K562 (cell line): ENCODE measurements at regions not wholly inside any gene's neighbourhood (a gene's known extent, or its start where the extent isn't known, plus 50 kb on each side); places are given as distances from the start of the nearest gene placed in this dataset.
A peak's percentile ranks its signal among the peaks of the same experiment; 100 is the strongest.

Experiments used
- ATAC-seq: fragments of 200-7000 bp; cut with Tn5 transposase; 3 replicates; pipeline ENCODE4 v1.9.1; 2020; ENCODE audit warnings: moderate library complexity
- BruUV-seq: library from RNA; stranded (reverse); fragments of 400-500 nt; replicated peaks from 2 replicates; lab custom pipeline; 2021; lab: Mats Ljungman, UMichigan
- CTCF ChIA-PET: fragments of 300-600 bp; formaldehyde crosslinking; extraction: SDS; loops from one replicate; lab custom pipeline; 2021; ENCODE audit warnings: low intra/inter-chr PET ratio; lab: Yijun Ruan, JAX
- POLR2A ChIA-PET: fragments of 300-600, 350-650 bp; sonication (Branson Sonifier 250); formaldehyde crosslinking; extraction: SDS; loops from one replicate; lab custom pipeline; 2021; ENCODE audit warnings: antibody characterized with exemption, inconsistent platforms; lab: Yijun Ruan, JAX
- DNase-seq, 4 experiments: peaks; one replicate each; pipeline versions ENCODE4 v3.0.0 to v3.0.0-alpha.2; 2011 to 2018; ENCODE audit warnings: low spot score in 3 of 4, mixed read lengths in 3 of 4; ENCODE audit errors: extremely low read depth in 1 of 4
- FAIRE-seq: peaks from 2 replicates; lab custom pipeline; 2011; peaks lifted over from hg19 to GRCh38; lab: Jason Lieb, UNC
- H2AFZ ChIP-seq: 2 replicates; pipeline ENCODE4 v1.6.0; 2011; ENCODE audit warnings: low read depth, low read length, control low read depth, inconsistent platforms
- H3K27ac ChIP-seq: fragments of 200-600 bp; 3 replicates; pipeline ENCODE4 v1.8.0; 2011; ENCODE audit warnings: low read depth, mild to moderate bottlenecking, control low read depth, inconsistent platforms, low read length, moderate library complexity, mixed read lengths; ENCODE audit errors: extremely low read depth
- H3K27me3 ChIP-seq, 2 experiments: fragments of 300-600 bp in 1 of 2; 2 replicates in 1 of 2; 3 replicates in 1 of 2; pipeline versions ENCODE4 v1.6.0 to v1.8.0; 2011; ENCODE audit warnings: inconsistent platforms in 2 of 2, low read length in 2 of 2, mild to moderate bottlenecking in 1 of 2, mixed read lengths in 1 of 2, moderate library complexity in 1 of 2; ENCODE audit not compliant: control insufficient read depth in 2 of 2, insufficient read depth in 2 of 2
- H3K36me3 ChIP-seq: fragments of 300-600 bp; 3 replicates; pipeline ENCODE4 v1.8.0; 2011; ENCODE audit warnings: mild to moderate bottlenecking, low read length, inconsistent platforms; ENCODE audit not compliant: control insufficient read depth, insufficient read depth
- H3K4me1 ChIP-seq, 2 experiments: fragments of 200-600 bp in 1 of 2; replicated peaks in 1 of 2; 2 replicates in 1 of 2; 3 replicates in 1 of 2; pipeline versions ENCODE4 v1.5.1 to v1.8.0; 2011; ENCODE audit warnings: inconsistent platforms in 2 of 2, low read length in 2 of 2, mild to moderate bottlenecking in 1 of 2, mixed read lengths in 1 of 2, moderate library complexity in 1 of 2; ENCODE audit not compliant: control insufficient read depth in 2 of 2, insufficient read depth in 2 of 2
- H3K4me2 ChIP-seq: 2 replicates; pipeline ENCODE4 v1.6.1; 2011; ENCODE audit warnings: low read length, control low read depth, inconsistent platforms, mixed read lengths; ENCODE audit not compliant: insufficient read depth
- H3K4me3 ChIP-seq: fragments of 200-600 bp; sonication (generic), shearing (Covaris generic); 2 replicates; pipeline ENCODE4 v1.5.1; 2016; ENCODE audit warnings: control low read depth, inconsistent platforms
- H3K79me2 ChIP-seq: fragments of 200-600 bp; 3 replicates; pipeline ENCODE4 v1.8.0; 2011; ENCODE audit warnings: low read length, inconsistent platforms; ENCODE audit not compliant: control insufficient read depth, insufficient read depth
- H3K9ac ChIP-seq, 2 experiments: 2 replicates each; pipeline versions ENCODE4 v1.6.0 to v1.6.1; 2011; ENCODE audit warnings: low read depth in 2 of 2, low read length in 2 of 2, control low read depth in 1 of 2, inconsistent platforms in 1 of 2, mild to moderate bottlenecking in 1 of 2, mixed read lengths in 1 of 2; ENCODE audit not compliant: insufficient read depth in 1 of 2
- H3K9me1 ChIP-seq: one replicate; pipeline ENCODE4 v1.6.0; 2011; ENCODE audit warnings: inconsistent platforms, mild to moderate bottlenecking, low read length, moderate library complexity; ENCODE audit not compliant: control insufficient read depth, insufficient read depth
- H3K9me3 ChIP-seq: replicated peaks from 2 replicates; pipeline ENCODE4 v1.5.1; 2011; ENCODE audit warnings: low read depth, low read length, inconsistent platforms; ENCODE audit not compliant: control insufficient read depth, insufficient read depth
- H4K20me1 ChIP-seq: replicated peaks from 2 replicates; pipeline ENCODE4 v1.6.1; 2011; ENCODE audit warnings: low read length, inconsistent platforms, mixed read lengths; ENCODE audit not compliant: control insufficient read depth, insufficient read depth
- ATF1 ChIP-seq, 2 experiments: fragments of 450-650 bp in 1 of 2; IDR thresholded peaks; 2 replicates each; pipeline ENCODE4 v1.6.1; 2016; ENCODE audit warnings: missing compliant biosample characterization in 1 of 2, missing genetic modification characterization in 1 of 2
- CBX3 ChIP-seq, 2 experiments: IDR thresholded peaks; 1 replicate in 1 of 2; 2 replicates in 1 of 2; pipeline ENCODE4 v1.6.1; 2012; ENCODE audit warnings: inconsistent platforms in 2 of 2, low read length in 2 of 2, borderline replicate concordance in 1 of 2, control low read depth in 1 of 2
- COPS2 ChIP-seq: fragments of 450-650 bp; conservative IDR thresholded peaks from 2 replicates; pipeline ENCODE4 v1.6.1; 2016; ENCODE audit warnings: mild to moderate bottlenecking, moderate library complexity
- DDX20 ChIP-seq: fragments of 450-650 bp; IDR thresholded peaks from 2 replicates; pipeline ENCODE4 v1.6.1; 2016; ENCODE audit warnings: missing genetic modification characterization, low read depth, mild to moderate bottlenecking, missing compliant biosample characterization, moderate library complexity
- ERF ChIP-seq: fragments of 450-650 bp; formaldehyde crosslinking; IDR thresholded peaks from 2 replicates; pipeline ENCODE4 v1.4.0; 2020; ENCODE audit warnings: mild to moderate bottlenecking, mixed read lengths
- FUS ChIP-seq: fragments of 200-400 bp; formaldehyde crosslinking; optimal IDR thresholded peaks from 2 replicates; pipeline ENCODE3; 2017; ENCODE audit warnings: low read depth, low read length
- GABPB1 ChIP-seq: sonication (generic); formaldehyde crosslinking; IDR thresholded peaks from 2 replicates; pipeline ENCODE4 v1.8.0; 2022; ENCODE audit warnings: mild to moderate bottlenecking, missing genetic modification reagents
- GTF2E2 ChIP-seq: fragments of 200-800 bp; sonication (Bioruptor generic); IDR thresholded peaks from 2 replicates; pipeline ENCODE4 v1.6.1; 2016; ENCODE audit warnings: missing genetic modification characterization, missing compliant biosample characterization
- HDAC1 ChIP-seq, 2 experiments: fragments of 450-650 bp; IDR thresholded peaks; 2 replicates each; pipeline ENCODE4 v1.6.1; 2016 to 2017; ENCODE audit warnings: inconsistent platforms in 1 of 2, mild to moderate bottlenecking in 1 of 2, moderate library complexity in 1 of 2
- HDAC2 ChIP-seq: fragments of 450-650 bp; IDR thresholded peaks from 2 replicates; pipeline ENCODE4 v1.6.1; 2016; ENCODE audit warnings: mild to moderate bottlenecking
- HDAC8 ChIP-seq: fragments of 450-650 bp; IDR thresholded peaks from 2 replicates; pipeline ENCODE4 v1.6.1; 2016; ENCODE audit warnings: mild to moderate bottlenecking, missing genetic modification characterization, moderate library complexity, missing compliant biosample characterization
- MTA2 ChIP-seq: fragments of 450-650 bp; IDR thresholded peaks from 2 replicates; pipeline ENCODE4 v1.6.1; 2016; ENCODE audit warnings: low read depth
- NCOA2 ChIP-seq, 2 experiments: fragments of 450-650 bp; IDR thresholded peaks; 2 replicates each; pipeline ENCODE4 v1.6.1; 2018; ENCODE audit warnings: mild to moderate bottlenecking in 2 of 2, moderate library complexity in 1 of 2; ENCODE audit not compliant: partially characterized antibody in 2 of 2
- PCBP2 ChIP-seq: fragments of 200-400 bp; formaldehyde crosslinking; IDR thresholded peaks from 2 replicates; pipeline ENCODE4 v1.6.1; 2018; ENCODE audit warnings: low read length, low read depth, mild to moderate bottlenecking, moderate library complexity; ENCODE audit not compliant: poor library complexity, severe bottlenecking
- POLR2H ChIP-seq: IDR thresholded peaks from 2 replicates; pipeline ENCODE4 v1.6.1; 2016; ENCODE audit warnings: missing genetic modification characterization, low read depth, mild to moderate bottlenecking, control low read depth, missing compliant biosample characterization, moderate library complexity
- POU5F1 ChIP-seq: fragments of 150-350 bp; IDR thresholded peaks from 2 replicates; pipeline ENCODE4 v1.6.1; 2014; ENCODE audit warnings: borderline replicate concordance, low read length, low read depth, mild to moderate bottlenecking; ENCODE audit not compliant: partially characterized antibody
- PTBP1 ChIP-seq: fragments of 200-400 bp; formaldehyde crosslinking; IDR thresholded peaks from 2 replicates; pipeline ENCODE4 v1.6.1; 2017; ENCODE audit warnings: low read depth, low read length
- ZSCAN32 ChIP-seq: fragments of 450-650 bp; formaldehyde crosslinking; IDR thresholded peaks from 2 replicates; pipeline ENCODE4 v1.4.0; 2020; ENCODE audit warnings: mild to moderate bottlenecking, moderate library complexity
- WGBS: fragments of 100-300 bp; shearing (Covaris generic); methylation state at CpG from one replicate; pipeline ENCODE4 v1.1.6; 2016; ENCODE audit warnings: low coverage, mixed read lengths; ENCODE audit not compliant: insufficient coverage; ENCODE audit errors: missing lambda C conversion rate; 5-methylcytosine and 5-hydroxymethylcytosine counted together
- in situ Hi-C: fragments of 300-500 bp; cut with MboI; formaldehyde crosslinking; loops from 4 replicates; pipeline ENCODE4 v1.15.0; 2018; ENCODE audit warnings: inconsistent platforms, mixed read lengths
- intact Hi-C: fragments of 100-400 bp; cut with micrococcal nuclease; formaldehyde crosslinking; loops from 2 replicates; pipeline ENCODE4 v1.14.2; 2022
- TF ChIP-seq, protein P1 (sequence below): fragments of 450-650 bp; formaldehyde crosslinking; IDR thresholded peaks from 2 replicates; pipeline ENCODE4 v1.4.0; 2020; ENCODE audit warnings: mild to moderate bottlenecking, moderate library complexity
- TF ChIP-seq, protein P2 (sequence below): fragments of 250-450 bp; sonication (Bioruptor Pico); IDR thresholded peaks from 2 replicates; pipeline ENCODE4 v1.4.0; 2020; ENCODE audit warnings: borderline replicate concordance

DNA sequence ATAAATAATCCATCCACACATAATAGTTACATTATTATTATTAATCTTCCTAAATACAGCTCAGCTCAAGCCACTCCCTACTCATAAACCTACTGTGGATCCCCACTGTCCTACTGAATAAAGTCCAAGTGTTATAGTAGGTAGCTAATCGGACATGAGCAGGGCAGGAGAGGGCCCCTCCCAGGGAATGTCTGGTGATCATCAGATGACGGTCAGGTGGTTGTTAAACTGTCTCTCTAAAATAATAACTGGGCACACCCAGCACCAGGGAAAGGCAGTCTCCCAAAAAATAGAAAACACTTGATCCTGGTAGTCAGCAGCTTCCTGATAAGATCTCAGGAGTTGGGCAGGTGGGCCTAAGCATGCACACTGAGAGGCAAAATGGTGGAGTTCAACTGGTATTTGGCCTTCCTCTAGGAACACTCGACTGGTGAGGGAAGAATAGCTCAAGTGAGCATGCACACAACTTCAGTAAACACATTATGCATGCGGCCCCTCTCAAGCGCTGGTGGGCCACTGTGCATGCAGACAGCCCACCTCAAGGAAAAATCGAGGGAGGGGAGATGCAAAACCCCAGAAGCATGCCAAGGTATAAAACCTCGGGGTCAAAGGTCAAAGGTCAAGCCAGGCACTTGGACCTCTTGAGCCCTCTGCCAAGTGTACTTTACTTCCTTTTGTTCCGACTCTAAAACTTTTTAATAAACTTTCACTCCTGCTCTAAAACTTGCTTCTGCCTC is 65.0 kb downstream of the LRRC32 start:
- intact Hi-C loops = no loop called here
- Histone ChIP-seq H3K27me3 (no peaks in the 10 kb centered on the region), H3K79me2 (no peaks in the 10 kb centered on the region), H3K36me3 (no peaks in the 10 kb centered on the region), H3K4me3 (no peak overlapping the region), H3K4me2 (no peak overlapping the region), H3K4me1 (peaks cover 0 to 8% of the 10 kb centered on the region in 2 experiments; a peak in 3 of 5 replicates), H4K20me1 (no peaks in the 10 kb centered on the region), H3K9me1 (no peaks in the 10 kb centered on the region), H2AFZ (no peak overlapping the region), H3K27ac (no peak overlapping the region), H3K9ac (no peak overlapping the region), H3K9me3 (no peaks in the 10 kb centered on the region)
- DNase-seq = no peak
- CTCF ChIA-PET = no interaction called here
- no peak for FAIRE-seq
- POLR2A ChIA-PET = interaction anchor here (0.7 to 1.2 kb wide), 2 partner anchors 14 to 18 kb away, joined by 3 to 4 read pairs; no protein-coding TSS in a partner anchor
- no TSS peak for BruUV-seq
- 35% methylated on average over 8 of the region's 8 CpGs for WGBS
- in situ Hi-C loops = no loop called here
- ATAC-seq = no peak
- TF ChIP-seq PCBP2 = no peak
- no peak for TF ChIP-seq HDAC2
- TF ChIP-seq ATF1 (CRISPR knock-in tag; IDR thresholded peaks at IDR 0.05) = no peak
- TF ChIP-seq ATF1 (tag; IDR thresholded peaks at IDR 0.05) = no peak
- no peak for TF ChIP-seq HDAC1 (IDR thresholded peaks at IDR 0.05)
- TF ChIP-seq COPS2 = no peak
- no peak for TF ChIP-seq GABPB1
- no peak for TF ChIP-seq ZSCAN32 (CRISPR knock-in tag)
- no peak for TF ChIP-seq PTBP1
- TF ChIP-seq GTF2E2 = no peak
- TF ChIP-seq, protein P1, sequence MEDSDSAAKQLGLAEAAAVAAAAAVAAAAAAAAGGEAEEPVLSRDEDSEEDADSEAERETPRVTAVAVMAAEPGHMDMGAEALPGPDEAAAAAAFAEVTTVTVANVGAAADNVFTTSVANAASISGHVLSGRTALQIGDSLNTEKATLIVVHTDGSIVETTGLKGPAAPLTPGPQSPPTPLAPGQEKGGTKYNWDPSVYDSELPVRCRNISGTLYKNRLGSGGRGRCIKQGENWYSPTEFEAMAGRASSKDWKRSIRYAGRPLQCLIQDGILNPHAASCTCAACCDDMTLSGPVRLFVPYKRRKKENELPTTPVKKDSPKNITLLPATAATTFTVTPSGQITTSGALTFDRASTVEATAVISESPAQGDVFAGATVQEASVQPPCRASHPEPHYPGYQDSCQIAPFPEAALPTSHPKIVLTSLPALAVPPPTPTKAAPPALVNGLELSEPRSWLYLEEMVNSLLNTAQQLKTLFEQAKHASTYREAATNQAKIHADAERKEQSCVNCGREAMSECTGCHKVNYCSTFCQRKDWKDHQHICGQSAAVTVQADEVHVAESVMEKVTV (CRISPR knock-in tag) = no peak
- TF ChIP-seq POLR2H (tag) = no peak
- 0 out of 2 replicates have a peak, but pooled peaks have one; percentile 21 for TF ChIP-seq MTA2
- no peak for TF ChIP-seq DDX20 (tag)
- no peak for TF ChIP-seq ERF (CRISPR knock-in tag)
- no peak for TF ChIP-seq POU5F1
- no peak for TF ChIP-seq FUS
- no peak for TF ChIP-seq CBX3 (IDR thresholded peaks at IDR 0.05; ENCODE audit: borderline replicate concordance in 1 of 2, low read length in 2 of 2)
- TF ChIP-seq, protein P2, sequence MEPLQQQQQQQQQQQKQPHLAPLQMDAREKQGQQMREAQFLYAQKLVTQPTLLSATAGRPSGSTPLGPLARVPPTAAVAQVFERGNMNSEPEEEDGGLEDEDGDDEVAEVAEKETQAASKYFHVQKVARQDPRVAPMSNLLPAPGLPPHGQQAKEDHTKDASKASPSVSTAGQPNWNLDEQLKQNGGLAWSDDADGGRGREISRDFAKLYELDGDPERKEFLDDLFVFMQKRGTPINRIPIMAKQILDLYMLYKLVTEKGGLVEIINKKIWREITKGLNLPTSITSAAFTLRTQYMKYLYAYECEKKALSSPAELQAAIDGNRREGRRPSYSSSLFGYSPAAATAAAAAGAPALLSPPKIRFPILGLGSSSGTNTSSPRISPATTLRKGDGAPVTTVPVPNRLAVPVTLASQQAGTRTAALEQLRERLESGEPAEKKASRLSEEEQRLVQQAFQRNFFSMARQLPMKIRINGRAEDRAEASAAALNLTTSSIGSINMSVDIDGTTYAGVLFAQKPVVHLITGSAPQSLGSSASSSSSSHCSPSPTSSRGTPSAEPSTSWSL (CRISPR knock-in tag) = no peak
- TF ChIP-seq HDAC8 = no peak
- no peak for TF ChIP-seq NCOA2 (IDR thresholded peaks at IDR 0.05; ENCODE audit: partially characterized antibody in 2 of 2)
